ENCODE measurements at regions not wholly inside any gene's neighbourhood (a gene's known extent, or its start where the extent isn't known, plus 50 kb on each side); places are given as distances from the start of the nearest gene placed in this dataset.

DNA sequence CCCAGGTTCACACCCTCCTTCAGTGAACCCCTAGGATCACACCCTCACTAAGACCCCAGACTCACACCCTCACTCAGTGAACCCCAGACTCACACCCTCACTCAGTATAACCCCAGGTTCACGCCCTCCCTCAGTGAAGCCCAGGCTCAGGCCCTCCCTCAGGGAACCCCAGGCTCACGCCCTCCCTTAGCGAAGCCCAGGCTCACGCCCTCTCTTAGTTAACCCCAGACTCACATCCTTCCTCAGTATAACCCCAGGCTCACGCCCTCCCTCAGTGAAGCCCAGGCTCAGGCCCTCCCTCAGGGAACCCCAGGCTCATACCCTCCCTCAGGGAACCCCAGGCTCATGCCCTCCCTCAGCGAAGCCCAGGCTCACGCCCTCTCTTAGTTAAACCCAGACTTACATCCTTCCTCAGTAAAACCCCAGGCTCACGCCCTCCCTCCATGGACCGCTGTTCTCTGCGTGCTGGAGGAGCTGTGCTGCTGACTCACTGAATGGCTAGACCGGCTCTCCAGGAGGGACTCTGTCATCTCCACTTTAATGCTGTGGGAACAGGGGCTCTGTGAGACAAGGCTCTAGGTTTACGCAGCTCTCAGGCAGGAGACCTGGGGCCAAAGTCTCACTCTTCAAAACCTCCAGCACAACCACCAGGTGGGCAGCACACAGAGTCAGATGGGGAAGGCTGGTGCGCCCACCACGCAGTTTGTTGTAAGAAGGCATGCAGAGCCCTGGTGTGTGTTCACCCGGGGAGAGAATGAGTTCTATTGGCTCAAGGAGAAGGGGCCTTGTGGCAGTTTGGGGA is 506.9 kb upstream of the MYT1L start:
- TF ChIP-seq CTCF (IDR thresholded peaks at IDR 0.05 in 8 of 11, conservative IDR thresholded peaks at IDR 0.05 in 3 of 11) = no peak
- TF ChIP-seq POLR2A (IDR thresholded peaks at IDR 0.05) = no peak

All from spleen (tissue), 7 donors.